ENCODE measurements at regions not wholly inside any gene's neighbourhood (a gene's known extent, or its start where the extent isn't known, plus 50 kb on each side); places are given as distances from the start of the nearest gene placed in this dataset.

- no peak overlapping the region for H2AFZ ChIP-seq (ENCODE audit: low read depth, low read length)
These were observed 464.8 kb downstream of the EPHA3 start for GRCh38 chr3:89572261-89572660.

GRCh38 chr3:89576417-89576816 lies 469.0 kb downstream of the EPHA3 start:
- Histone ChIP-seq H4K20me1 (ENCODE audit: insufficient read depth) (no peaks in the 10 kb centered on the region), H3K27ac (ENCODE audit: low read length) (no peak overlapping the region), H3K27me3 (ENCODE audit: insufficient read depth, low read depth, low read length) (no peaks in the 10 kb centered on the region), H3F3A (ENCODE audit: insufficient read depth, low read length, poor library complexity, severe bottlenecking) (no peaks in the 10 kb centered on the region), H3K9ac (ENCODE audit: low read length) (no peak overlapping the region), H3K36me3 (ENCODE audit: insufficient read depth, low read length) (no peaks in the 10 kb centered on the region), H3K4me3 (ENCODE audit: low read length) (no peak overlapping the region), H3K79me2 (replicated peaks; ENCODE audit: insufficient read depth, low read length) (no peaks in the 10 kb centered on the region), H3K9me3 (ENCODE audit: low read length) (no peaks in the 10 kb centered on the region), H2AFZ (ENCODE audit: low read depth, low read length) (no peak overlapping the region), H3K9me2 (ENCODE audit: insufficient read depth, low read length) (no peaks in the 10 kb centered on the region), H3K4me2 (ENCODE audit: low read length) (no peak overlapping the region)
- TF ChIP-seq REST (IDR thresholded peaks at IDR 0.05; ENCODE audit: borderline replicate concordance) (no peak), EZH2 (IDR thresholded peaks at IDR 0.05; ENCODE audit: borderline replicate concordance, insufficient read depth, low read length, poor library complexity, severe bottlenecking) (no peak), TAF1 (IDR thresholded peaks at IDR 0.05; ENCODE audit: low read depth) (no peak), POLR2AphosphoS5 (IDR thresholded peaks at IDR 0.05) (no peak), SMC3 (conservative IDR thresholded peaks at IDR 0.05; ENCODE audit: poor library complexity) (no peak), RAD21 (conservative IDR thresholded peaks at IDR 0.05) (no peak), EP300 (conservative IDR thresholded peaks at IDR 0.05; ENCODE audit: poor library complexity, severe bottlenecking) (no peak), MXI1 (conservative IDR thresholded peaks at IDR 0.05; ENCODE audit: poor library complexity, severe bottlenecking) (no peak)

More at GRCh38 chr3:89572261-89572660, 464.8 kb downstream of the EPHA3 start:
- no peak overlapping the region for H3K27ac ChIP-seq (ENCODE audit: low read length)
- no peak overlapping the region for H3K9ac ChIP-seq (ENCODE audit: low read length)
- no peaks in the 10 kb centered on the region for H3K36me3 ChIP-seq (ENCODE audit: insufficient read depth, low read length)
- no peaks in the 10 kb centered on the region for H3K27me3 ChIP-seq (ENCODE audit: insufficient read depth, low read depth, low read length)
- no peak overlapping the region for H3K4me3 ChIP-seq (ENCODE audit: low read length)
- no peaks in the 10 kb centered on the region for H3K79me2 ChIP-seq (replicated peaks; ENCODE audit: insufficient read depth, low read length)
- TF ChIP-seq MXI1 (conservative IDR thresholded peaks at IDR 0.05; ENCODE audit: poor library complexity, severe bottlenecking) (no peak), TAF1 (IDR thresholded peaks at IDR 0.05; ENCODE audit: low read depth) (no peak), POLR2AphosphoS5 (IDR thresholded peaks at IDR 0.05) (no peak), SMC3 (conservative IDR thresholded peaks at IDR 0.05; ENCODE audit: poor library complexity) (no peak), RAD21 (conservative IDR thresholded peaks at IDR 0.05) (no peak), REST (IDR thresholded peaks at IDR 0.05; ENCODE audit: borderline replicate concordance) (no peak), EP300 (conservative IDR thresholded peaks at IDR 0.05; ENCODE audit: poor library complexity, severe bottlenecking) (no peak), CTCF (IDR thresholded peaks at IDR 0.05; ENCODE audit: poor library complexity, severe bottlenecking) (no peak), EZH2 (IDR thresholded peaks at IDR 0.05; ENCODE audit: borderline replicate concordance, insufficient read depth, low read length, poor library complexity, severe bottlenecking) (no peak)
- H4K20me1 ChIP-seq (ENCODE audit: insufficient read depth) = no peaks in the 10 kb centered on the region
- H3K4me2 ChIP-seq (ENCODE audit: low read length) = no peak overlapping the region
- no peaks in the 10 kb centered on the region for H3F3A ChIP-seq (ENCODE audit: insufficient read depth, low read length, poor library complexity, severe bottlenecking)
- H3K9me3 ChIP-seq (ENCODE audit: low read length) = no peaks in the 10 kb centered on the region
- no peaks in the 10 kb centered on the region for H3K9me2 ChIP-seq (ENCODE audit: insufficient read depth, low read length)
